ENCODE measurements at regions not wholly inside any gene's neighbourhood (a gene's known extent, or its start where the extent isn't known, plus 50 kb on each side); places are given as distances from the start of the nearest gene placed in this dataset.

GRCh38 chr13:80149736-80150135 lies 191.2 kb downstream of the SPRY2 start:
- TF ChIP-seq EZH2 (IDR thresholded peaks at IDR 0.05; ENCODE audit: low read length), result no peak
- TF ChIP-seq CTCF (optimal IDR thresholded peaks at IDR 0.05 in 1 of 3, IDR thresholded peaks at IDR 0.05 in 1 of 3, conservative IDR thresholded peaks at IDR 0.05 in 1 of 3; ENCODE audit: extremely low read depth in 1 of 3, insufficient read depth in 2 of 3, low read length in 3 of 3), result no peak

Data from keratinocyte (primary cell).